HK-2 (cell line): ENCODE measurements at regions not wholly inside any gene's neighbourhood (a gene's known extent, or its start where the extent isn't known, plus 50 kb on each side); places are given as distances from the start of the nearest gene placed in this dataset.

Experiments
- DNase-seq: peaks from one replicate; pipeline ENCODE4 v3.0.0-alpha.2; 2018; ENCODE audit not compliant: unreplicated experiment

GRCh38 chr6:103079867-103080266 is 1686.4 kb downstream of the GRIK2 start:
- no peak for DNase-seq

GRCh38 chr6:103062136-103062535 is 1668.6 kb downstream of the GRIK2 start:
- DNase-seq: no peak

DNA sequence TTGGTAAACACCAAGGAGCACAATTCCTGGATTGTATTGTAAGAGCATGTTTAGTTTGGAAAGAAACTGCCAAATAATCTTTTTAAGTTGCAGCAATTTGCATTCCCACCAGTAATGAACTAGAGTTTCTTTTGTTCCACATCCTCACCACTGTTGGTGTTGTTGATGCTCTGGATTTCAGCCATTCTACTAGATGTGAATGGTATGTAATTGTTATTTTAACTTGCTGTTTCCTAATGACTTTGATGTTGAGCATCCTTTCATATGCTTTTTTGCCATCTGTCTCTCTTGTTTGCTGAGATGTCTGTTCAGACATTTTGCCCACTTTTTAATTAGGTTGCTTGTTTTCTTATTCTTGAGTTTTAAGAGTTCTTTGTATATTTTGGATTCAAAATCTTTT is 1654.1 kb downstream of the GRIK2 start:
- DNase-seq: no peak

GRCh38 chr6:103042336-103042735 is 1648.8 kb downstream of the GRIK2 start:
- no peak for DNase-seq

DNA sequence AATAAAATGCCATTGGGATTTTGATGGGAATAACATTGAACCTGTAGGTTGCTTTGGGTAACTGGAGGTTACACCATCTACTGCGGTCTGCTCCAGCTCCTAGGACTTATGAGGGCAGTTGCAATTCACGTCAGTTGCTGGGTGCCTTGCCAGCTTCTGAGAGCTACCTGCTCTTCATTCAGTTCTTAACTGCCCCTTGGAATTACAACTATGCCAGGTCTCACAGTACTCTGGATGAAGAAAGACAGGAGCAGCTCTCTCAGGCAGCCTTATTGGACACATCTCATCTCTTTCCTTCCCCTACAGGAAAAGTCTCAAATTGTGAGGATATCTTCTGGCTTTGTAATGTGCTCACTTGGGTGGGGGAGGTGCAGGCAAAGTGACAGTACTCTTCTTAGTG is 1643.3 kb downstream of the GRIK2 start:
- DNase-seq: no peak

DNA sequence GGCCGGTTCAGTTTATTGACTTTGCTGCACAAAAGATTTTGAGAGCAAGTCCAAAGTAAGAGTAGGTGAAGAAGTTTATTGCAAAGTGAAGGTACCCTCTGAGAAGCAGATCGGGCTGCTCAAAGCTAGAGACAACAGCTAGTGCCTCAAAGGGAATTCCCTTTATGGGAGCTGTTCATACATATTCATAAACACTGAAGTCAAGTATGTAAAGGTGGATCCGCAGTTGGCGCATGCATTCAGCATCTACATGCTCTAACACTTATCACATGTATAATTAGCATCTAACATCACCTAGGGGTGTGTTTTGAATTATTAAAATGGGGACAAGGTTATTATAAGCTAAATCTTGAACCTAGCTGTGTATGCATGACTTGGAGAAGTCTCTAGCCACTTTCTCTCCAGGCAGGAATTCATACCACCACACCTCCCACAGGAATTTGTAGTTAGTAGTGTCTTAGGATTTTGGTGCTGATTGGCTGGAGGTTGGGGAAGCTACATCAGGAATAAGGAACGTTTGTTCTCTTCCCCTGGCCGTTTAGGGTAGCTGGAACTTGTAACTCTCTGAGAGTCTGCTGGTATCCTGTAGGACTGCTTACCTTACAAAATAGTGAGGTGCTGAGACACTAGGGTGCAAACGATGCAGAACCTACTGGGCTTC is 1633.9 kb downstream of the GRIK2 start:
- no peak for DNase-seq

DNA sequence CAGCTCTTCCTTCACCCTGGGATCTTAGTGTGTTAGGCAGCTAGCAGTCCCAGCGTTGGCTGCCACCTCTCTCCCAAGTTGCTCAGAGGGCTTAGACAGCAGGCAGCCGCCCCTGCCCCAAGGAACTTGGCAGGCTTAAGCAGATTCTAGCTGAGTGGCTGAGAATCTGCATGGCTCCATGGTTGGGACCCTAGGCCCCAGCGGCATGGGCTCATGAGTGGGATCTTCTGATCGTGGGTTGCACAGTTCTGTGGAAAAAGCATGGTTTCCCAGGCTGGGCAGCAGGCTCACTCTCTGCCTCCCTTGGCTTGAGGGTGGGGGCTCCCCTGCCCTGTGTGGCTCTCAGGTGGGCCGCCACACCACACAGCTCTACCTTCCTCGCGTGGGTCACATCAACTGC is 1624.9 kb downstream of the GRIK2 start:
- no peak for DNase-seq

- DNase-seq: no peak
Observed at GRCh38 chr6:103017878-103018277, 1624.4 kb downstream of the GRIK2 start.

DNA sequence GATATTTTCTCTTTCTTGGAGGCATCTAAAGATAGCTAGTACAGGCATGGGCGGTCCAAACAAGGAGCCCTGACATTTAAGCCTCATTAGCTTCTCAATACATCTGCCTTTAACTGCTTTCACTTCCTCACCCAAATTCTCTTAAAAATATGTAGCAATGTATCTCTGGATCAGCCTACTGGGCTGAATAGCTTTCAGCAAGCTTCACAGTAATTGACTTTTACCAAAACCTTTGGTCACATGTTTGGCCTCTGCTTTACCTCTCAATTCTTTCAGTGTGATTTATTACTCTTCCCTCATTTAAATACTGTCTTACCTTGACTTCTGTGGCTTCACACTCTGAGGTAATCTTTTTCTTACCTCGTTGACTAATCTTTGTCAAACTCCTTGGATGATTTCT is 1618.1 kb downstream of the GRIK2 start:
- no peak for DNase-seq

DNA sequence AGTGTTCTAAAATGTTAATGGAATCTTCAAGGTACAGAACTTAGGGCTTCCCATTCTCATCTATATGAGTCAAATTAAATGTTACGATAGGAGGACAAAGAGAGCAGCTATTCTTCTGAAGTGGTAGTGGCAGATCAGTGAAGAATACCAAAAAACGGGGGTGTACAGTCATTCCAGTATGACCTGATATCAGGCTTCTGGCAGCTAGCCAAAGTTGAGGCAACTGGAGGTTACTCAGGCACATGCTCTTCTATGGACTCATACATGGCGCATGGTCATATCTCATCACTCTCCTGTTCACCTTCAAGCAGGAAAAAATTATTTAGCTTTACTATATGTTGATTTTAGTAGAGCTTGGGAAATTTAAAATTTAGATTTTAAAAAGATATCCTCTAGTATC is 1608.8 kb downstream of the GRIK2 start:
- DNase-seq: no peak

DNA sequence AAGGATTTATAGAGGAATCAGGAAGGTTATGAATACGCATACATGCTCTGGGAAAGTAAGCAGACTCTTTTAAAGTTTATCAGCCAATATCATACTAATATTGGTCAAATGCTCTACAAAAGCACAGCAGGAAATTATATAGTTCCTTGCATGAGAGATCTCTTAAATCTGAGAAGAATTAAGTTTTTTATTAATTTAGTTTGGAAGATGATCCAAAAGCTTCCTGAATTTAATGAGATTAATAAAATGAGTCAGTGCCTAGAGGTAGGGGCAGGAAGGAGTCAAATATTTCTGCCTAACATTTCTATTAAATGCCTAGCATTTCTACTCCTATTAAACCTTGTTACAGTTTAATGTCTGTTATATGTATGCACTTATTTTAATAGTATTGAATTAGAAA is 1608.2 kb downstream of the GRIK2 start:
- no peak for DNase-seq

DNA sequence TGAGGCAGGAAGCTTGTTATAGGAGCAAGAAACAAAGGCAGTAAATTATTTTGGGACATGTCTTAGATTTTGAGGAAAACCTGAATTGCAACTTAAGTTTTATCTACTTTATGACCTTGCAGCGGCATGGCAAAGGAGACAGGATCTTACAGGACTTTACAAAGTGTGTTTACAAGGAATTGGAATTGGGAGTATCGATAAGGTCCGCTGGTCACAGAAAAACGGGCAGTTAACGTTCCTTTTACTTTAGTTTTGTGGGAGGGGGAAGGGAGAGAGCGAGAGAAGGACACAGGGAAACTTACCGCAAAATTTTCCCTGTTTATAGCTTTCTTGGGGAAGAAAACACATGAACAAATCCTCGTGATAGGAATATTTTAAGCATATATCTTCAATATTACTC is 1607.2 kb downstream of the GRIK2 start:
- DNase-seq: no peak

DNA sequence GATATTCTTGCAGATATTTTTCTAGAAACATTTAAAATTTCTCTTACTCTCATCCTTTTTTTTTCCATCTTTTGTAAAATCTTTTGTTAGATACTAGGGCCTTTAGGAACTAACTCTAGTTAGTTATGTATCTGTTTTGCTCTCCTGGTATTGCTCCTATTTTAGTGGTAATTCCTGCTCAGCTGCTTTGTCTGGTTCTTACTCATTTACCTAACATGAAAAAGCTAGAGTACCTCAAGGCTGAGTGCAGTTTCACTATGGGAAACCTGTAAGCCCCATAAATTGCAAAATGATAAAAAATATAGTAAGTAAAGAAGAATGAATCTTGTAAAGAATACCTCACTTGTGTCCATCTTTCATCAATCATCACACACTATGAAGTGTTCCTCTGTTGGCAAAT is 1602.0 kb downstream of the GRIK2 start:
- DNase-seq: no peak

GRCh38 chr6:102994866-102995265 is 1601.4 kb downstream of the GRIK2 start:
- no peak for DNase-seq

GRCh38 chr6:102986086-102986485 is 1592.6 kb downstream of the GRIK2 start:
- DNase-seq: no peak

DNA sequence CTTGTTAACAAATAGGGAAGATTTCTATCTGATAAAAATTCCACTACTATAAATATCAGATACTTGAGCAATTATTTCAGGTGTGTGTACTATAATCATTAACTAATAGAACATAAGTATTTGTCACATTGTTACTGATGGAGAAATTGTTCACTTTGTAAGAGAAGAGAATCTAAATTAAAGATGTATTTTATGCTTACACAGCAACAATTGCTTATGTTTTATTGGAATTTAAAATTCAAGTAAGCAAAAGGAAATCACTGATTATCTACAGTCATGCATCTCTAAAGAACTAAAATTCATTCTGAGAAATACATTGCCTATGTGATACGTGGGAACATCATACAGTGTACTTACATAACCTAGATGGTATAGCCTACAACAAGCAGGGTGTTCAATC is 1590.8 kb downstream of the GRIK2 start:
- DNase-seq: no peak

- no peak for DNase-seq
Observed at GRCh38 chr6:102981490-102982015, 1588.0 kb downstream of the GRIK2 start.

GRCh38 chr6:102980951-102981350 is 1587.4 kb downstream of the GRIK2 start:
- no peak for DNase-seq

DNA sequence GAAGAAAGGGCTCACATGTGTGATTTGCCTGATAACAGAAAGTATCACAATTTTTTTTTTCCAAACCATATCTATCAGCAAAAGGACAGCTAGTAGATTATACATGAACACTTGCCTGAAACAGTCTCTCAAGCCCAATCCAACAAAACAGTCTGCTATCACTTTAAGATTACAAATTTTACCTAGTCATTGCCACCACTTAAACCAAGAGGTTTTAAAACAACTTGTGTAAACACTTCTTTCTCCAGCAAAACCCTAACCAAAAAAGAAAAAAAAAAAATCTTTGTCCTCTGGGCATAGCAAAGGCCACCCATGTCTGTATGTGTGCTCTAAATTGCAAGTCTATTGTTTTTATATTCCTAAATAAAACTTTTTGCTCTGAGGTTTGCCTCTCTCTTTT is 1568.4 kb downstream of the GRIK2 start:
- no peak for DNase-seq

- DNase-seq: no peak
Observed at GRCh38 chr6:102950967-102951366, 1557.5 kb downstream of the GRIK2 start.

DNA sequence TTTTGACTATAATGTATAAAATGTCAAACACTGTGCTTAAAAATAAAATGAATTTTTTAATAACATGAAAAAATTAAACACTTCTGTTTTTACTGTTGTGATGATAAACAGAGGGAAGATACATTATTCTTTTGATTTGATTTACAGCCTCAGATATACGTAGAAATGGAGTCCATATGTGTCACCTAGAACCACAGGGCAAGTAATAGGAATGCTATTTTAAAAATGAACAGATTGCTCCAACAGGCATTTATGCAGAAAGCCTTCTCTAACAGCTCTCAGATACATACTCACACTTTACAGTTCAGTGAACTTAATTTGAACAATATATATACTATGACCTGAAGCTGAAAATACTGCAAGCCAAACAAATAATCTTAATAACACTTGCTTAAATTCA is 1551.0 kb downstream of the GRIK2 start:
- no peak for DNase-seq

GRCh38 chr6:102942206-102942605 is 1548.7 kb downstream of the GRIK2 start:
- DNase-seq: no peak

DNA sequence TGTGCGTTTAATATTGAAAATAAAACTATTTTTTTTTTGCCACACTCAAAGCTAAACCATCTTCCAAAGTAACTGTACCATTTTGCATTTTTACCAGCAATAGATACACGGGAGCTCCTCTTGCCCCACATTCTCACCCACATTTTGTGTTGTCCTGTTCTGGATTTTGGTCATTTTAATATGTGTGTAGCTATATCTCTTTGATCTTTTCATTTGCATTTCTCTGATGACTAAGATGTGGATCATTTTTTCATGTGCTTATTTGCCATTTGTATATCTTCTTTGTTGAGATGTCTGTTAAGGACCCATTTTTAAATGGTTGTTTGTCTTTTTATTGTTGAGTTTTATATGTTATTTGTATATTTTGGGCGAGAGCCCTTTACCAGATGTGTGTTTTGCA is 1543.5 kb downstream of the GRIK2 start:
- no peak for DNase-seq

DNA sequence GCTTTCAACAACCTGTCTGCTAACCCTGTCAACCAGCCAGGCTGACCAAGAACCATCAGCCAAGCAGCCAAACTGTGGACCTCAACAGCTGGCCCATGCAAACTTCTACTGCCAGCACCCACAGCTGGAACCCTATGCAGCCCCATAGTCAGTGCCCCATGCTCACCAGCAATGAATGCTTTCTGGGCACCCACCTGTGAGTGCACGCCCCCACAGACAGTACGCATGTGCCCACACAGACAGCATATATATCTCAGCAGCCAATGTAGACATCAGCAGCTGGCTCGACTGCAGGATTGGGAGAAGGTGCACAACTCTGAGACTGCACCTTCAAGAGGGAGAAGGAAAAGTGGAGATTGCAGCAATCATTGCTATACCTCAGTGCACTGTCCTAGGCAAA is 1534.6 kb downstream of the GRIK2 start:
- no peak for DNase-seq
